CD4-positive, alpha-beta T cell (primary cell): ENCODE measurements at regions not wholly inside any gene's neighbourhood (a gene's known extent, or its start where the extent isn't known, plus 50 kb on each side); places are given as distances from the start of the nearest gene placed in this dataset.

ENCODE experiments used
- ATAC-seq: fragments of 200-7000 bp; cut with Tn5 transposase; one replicate; pipeline ENCODE4 v1.10.0; 2022; ENCODE audit warnings: mild to moderate bottlenecking; ENCODE audit not compliant: poor library complexity
- CTCF ChIA-PET: fragments of 350-600 bp; sonication (Branson Sonifier 250); formaldehyde crosslinking; loops from one replicate; lab custom pipeline; 2021; ENCODE audit warnings: antibody characterized with exemption, inconsistent platforms; lab: Charles Lee
- POLR2A ChIA-PET: fragments of 350-600 bp; sonication (Branson Sonifier 250); formaldehyde crosslinking; loops from one replicate; lab custom pipeline; 2021; ENCODE audit warnings: antibody characterized with exemption, inconsistent platforms; lab: Charles Lee
- DNase-seq, 14 experiments: peaks; one replicate each; pipeline ENCODE4 v3.0.0-alpha.2; 2013 to 2020; ENCODE audit warnings: mixed read lengths in 2 of 14
- H3K27ac ChIP-seq, 2 donors: one replicate each; pipeline versions ENCODE4 v1.5.1 to v1.7.0; 2013; ENCODE audit warnings: low read length in 2 of 2, low read depth in 1 of 2, mild to moderate bottlenecking in 1 of 2
- H3K27me3 ChIP-seq, 2 experiments: 1 replicate in 1 of 2; 2 replicates in 1 of 2; pipeline versions ENCODE4 v1.6.1 to v1.7.0; 2013; ENCODE audit warnings: low read length in 2 of 2, control low read depth in 1 of 2, mild to moderate bottlenecking in 1 of 2, moderate library complexity in 1 of 2; ENCODE audit not compliant: insufficient read depth in 2 of 2, control insufficient read depth in 1 of 2
- H3K36me3 ChIP-seq: one replicate; pipeline ENCODE4 v1.6.1; 2013; ENCODE audit warnings: low read length, control low read depth; ENCODE audit not compliant: insufficient read depth
- H3K4me1 ChIP-seq: one replicate; pipeline ENCODE4 v1.6.1; 2013; ENCODE audit warnings: low read length, control low read depth; ENCODE audit not compliant: insufficient read depth
- H3K4me3 ChIP-seq: one replicate; pipeline ENCODE4 v1.5.1; 2013; ENCODE audit warnings: mild to moderate bottlenecking, low read length, moderate library complexity
- H3K9me3 ChIP-seq, 2 experiments: 1 replicate in 1 of 2; 2 replicates in 1 of 2; pipeline versions ENCODE4 v1.6.1 to v1.7.0; 2013; ENCODE audit warnings: low read length in 2 of 2, mild to moderate bottlenecking in 2 of 2, control low read depth in 1 of 2, moderate library complexity in 1 of 2; ENCODE audit not compliant: control insufficient read depth in 1 of 2, insufficient read depth in 1 of 2
- H3K27ac Mint-ChIP-seq: one replicate; pipeline ENCODE4 v1.8.0; 2020; ENCODE audit warnings: mixed read lengths
- H3K27me3 Mint-ChIP-seq: one replicate; pipeline ENCODE4 v1.8.0; 2021; ENCODE audit warnings: mixed read lengths
- H3K36me3 Mint-ChIP-seq: one replicate; pipeline ENCODE4 v1.8.0; 2021; ENCODE audit warnings: low read depth, mixed read lengths
- H3K4me1 Mint-ChIP-seq: one replicate; pipeline ENCODE4 v1.8.0; 2021; ENCODE audit warnings: low read depth, mixed read lengths
- H3K4me3 Mint-ChIP-seq: one replicate; pipeline ENCODE4 v1.8.0; 2020; ENCODE audit warnings: mild to moderate bottlenecking, mixed read lengths
- H3K9me3 Mint-ChIP-seq: one replicate; pipeline ENCODE4 v1.8.0; 2020; ENCODE audit warnings: mixed read lengths
- CTCF ChIP-seq: fragments of 200-600 bp; IDR thresholded peaks from one replicate; pipeline ENCODE4 v1.8.0; 2022; ENCODE audit warnings: antibody characterized with exemption, mild to moderate bottlenecking
- intact Hi-C, 2 experiments: fragments of 100-400 bp; cut with DNase I in 1 of 2; cut with micrococcal nuclease in 1 of 2; formaldehyde crosslinking; loops; one replicate each; pipeline versions ENCODE4 v1.15.1 to v1.9.0; 2023 to 2025; cut with DNase I, micrococcal nuclease

- H3K4me1 Mint-ChIP-seq = no peaks in the 10 kb centered on the region
- H3K27me3 Mint-ChIP-seq = no peaks in the 10 kb centered on the region
- no peaks in the 10 kb centered on the region for H3K9me3 Mint-ChIP-seq
- H3K27ac Mint-ChIP-seq = no peak overlapping the region
- H3K27ac ChIP-seq = no peak overlapping the region
- no peak overlapping the region for H3K4me3 ChIP-seq
- H3K4me3 Mint-ChIP-seq = no peak overlapping the region
- ATAC-seq = no peak
- intact Hi-C loops = no loop called here
- CTCF ChIA-PET = no interaction called here
- H3K4me1 ChIP-seq = no peaks in the 10 kb centered on the region
- H3K9me3 ChIP-seq = no peaks in the 10 kb centered on the region
- no peak for DNase-seq
- no peak for TF ChIP-seq CTCF
- H3K27me3 ChIP-seq = no peaks in the 10 kb centered on the region
- no peaks in the 10 kb centered on the region for H3K36me3 Mint-ChIP-seq
- POLR2A ChIA-PET = no interaction called here
- no peaks in the 10 kb centered on the region for H3K36me3 ChIP-seq
These were observed 788.4 kb downstream of the AACS start for GRCh38 chr12:125853670-125854069.

GRCh38 chr12:125856366-125856765 is 791.1 kb downstream of the AACS start:
- Mint-ChIP-seq H3K4me1 (no peaks in the 10 kb centered on the region), H3K9me3 (no peaks in the 10 kb centered on the region), H3K36me3 (no peaks in the 10 kb centered on the region), H3K27ac (no peak overlapping the region), H3K4me3 (no peak overlapping the region), H3K27me3 (peaks cover 13% of the 10 kb centered on the region)
- TF ChIP-seq CTCF = no peak
- H3K27ac ChIP-seq = no peak overlapping the region
- H3K27me3 ChIP-seq = peaks cover 0 to 2% of the 10 kb centered on the region in 2 experiments
- intact Hi-C loops = no loop called here
- no peak for ATAC-seq
- ChIA-PET POLR2A (no interaction called here), CTCF (no interaction called here)
- no peaks in the 10 kb centered on the region for H3K36me3 ChIP-seq
- no peak overlapping the region for H3K4me3 ChIP-seq
- DNase-seq = no peak
- no peaks in the 10 kb centered on the region for H3K4me1 ChIP-seq
- peaks cover 0 to 7% of the 10 kb centered on the region in 2 experiments for H3K9me3 ChIP-seq

- Mint-ChIP-seq H3K27me3 (peaks cover 13% of the 10 kb centered on the region), H3K27ac (no peak overlapping the region), H3K9me3 (no peaks in the 10 kb centered on the region), H3K4me1 (no peaks in the 10 kb centered on the region), H3K4me3 (no peak overlapping the region), H3K36me3 (no peaks in the 10 kb centered on the region)
- no peak for ATAC-seq
- H3K36me3 ChIP-seq = no peaks in the 10 kb centered on the region
- no peak overlapping the region for H3K4me3 ChIP-seq
- no peak for DNase-seq
- ChIA-PET CTCF (no interaction called here), POLR2A (no interaction called here)
- intact Hi-C loops = no loop called here
- H3K27ac ChIP-seq = no peak overlapping the region
- H3K4me1 ChIP-seq = no peaks in the 10 kb centered on the region
- peaks cover 0 to 2% of the 10 kb centered on the region in 2 experiments for H3K27me3 ChIP-seq
- peaks cover 0 to 12% of the 10 kb centered on the region in 2 experiments for H3K9me3 ChIP-seq
- no peak for TF ChIP-seq CTCF
These were observed 791.7 kb downstream of the AACS start for GRCh38 chr12:125856896-125857295.
